ENCODE measurements at regions not wholly inside any gene's neighbourhood (a gene's known extent, or its start where the extent isn't known, plus 50 kb on each side); places are given as distances from the start of the nearest gene placed in this dataset.

GRCh38 chr4:187883836-187884475, 111.6 kb upstream of the ZFP42 start:
- Histone ChIP-seq H3K4me3 (no peak overlapping the region), H3K4me1 (no peaks in the 10 kb centered on the region), H3K9me3 (no peaks in the 10 kb centered on the region), H3K27me3 (no peaks in the 10 kb centered on the region), H3K36me3 (no peaks in the 10 kb centered on the region), H3K27ac (no peak overlapping the region)
- 52 to 84% methylated on average over 3 to 8 of the region's 8 CpGs for WGBS, 2 donors (ENCODE audit: low coverage in 1 of 2)
- no peak for DNase-seq
- in situ Hi-C loops (cut with MboI; ENCODE audit: low pct_ligation_motif_present in 1 of 4, low pct_unique_long_range_greater_than_20kb in 1 of 4, low sequenced_read_pairs in 3 of 4) (no loop called here), intact Hi-C loops (cut with DNase I; ENCODE audit: low total_unique reads) (no loop called here)
- TF ChIP-seq POLR2A (IDR thresholded peaks at IDR 0.05) (no peak), POLR2AphosphoS5 (IDR thresholded peaks at IDR 0.05) (no peak), EP300 (IDR thresholded peaks at IDR 0.05; ENCODE audit: low read depth) (no peak)
- TF ChIP-seq, protein P1, sequence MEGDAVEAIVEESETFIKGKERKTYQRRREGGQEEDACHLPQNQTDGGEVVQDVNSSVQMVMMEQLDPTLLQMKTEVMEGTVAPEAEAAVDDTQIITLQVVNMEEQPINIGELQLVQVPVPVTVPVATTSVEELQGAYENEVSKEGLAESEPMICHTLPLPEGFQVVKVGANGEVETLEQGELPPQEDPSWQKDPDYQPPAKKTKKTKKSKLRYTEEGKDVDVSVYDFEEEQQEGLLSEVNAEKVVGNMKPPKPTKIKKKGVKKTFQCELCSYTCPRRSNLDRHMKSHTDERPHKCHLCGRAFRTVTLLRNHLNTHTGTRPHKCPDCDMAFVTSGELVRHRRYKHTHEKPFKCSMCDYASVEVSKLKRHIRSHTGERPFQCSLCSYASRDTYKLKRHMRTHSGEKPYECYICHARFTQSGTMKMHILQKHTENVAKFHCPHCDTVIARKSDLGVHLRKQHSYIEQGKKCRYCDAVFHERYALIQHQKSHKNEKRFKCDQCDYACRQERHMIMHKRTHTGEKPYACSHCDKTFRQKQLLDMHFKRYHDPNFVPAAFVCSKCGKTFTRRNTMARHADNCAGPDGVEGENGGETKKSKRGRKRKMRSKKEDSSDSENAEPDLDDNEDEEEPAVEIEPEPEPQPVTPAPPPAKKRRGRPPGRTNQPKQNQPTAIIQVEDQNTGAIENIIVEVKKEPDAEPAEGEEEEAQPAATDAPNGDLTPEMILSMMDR (IDR thresholded peaks at IDR 0.05), result no peak

DNA sequence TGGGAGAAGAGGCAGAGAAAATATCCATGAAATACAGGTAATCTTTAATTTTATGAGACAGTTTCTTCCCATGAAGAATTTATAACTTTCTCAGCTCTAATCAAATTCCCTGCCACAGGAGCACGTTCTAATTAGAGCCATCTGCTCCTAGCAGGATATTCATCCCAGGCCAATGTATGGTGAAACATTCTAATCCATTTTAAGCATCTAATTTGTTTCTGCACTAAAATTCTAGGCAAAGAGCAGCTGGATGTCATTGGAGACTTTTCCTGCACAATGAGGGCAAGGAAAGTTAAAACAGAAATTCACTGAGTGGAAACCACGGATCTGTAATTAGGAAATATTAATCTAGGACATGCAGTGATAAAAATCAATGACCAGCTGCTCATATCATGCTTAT, 107.7 kb upstream of the ZFP42 start:
- intact Hi-C loops (cut with DNase I; ENCODE audit: low total_unique reads), result no loop called here
- Histone ChIP-seq H3K36me3 (no peaks in the 10 kb centered on the region), H3K27ac (no peak overlapping the region), H3K4me1 (no peaks in the 10 kb centered on the region), H3K4me3 (no peak overlapping the region), H3K9me3 (no peaks in the 10 kb centered on the region), H3K27me3 (no peaks in the 10 kb centered on the region)
- 44 to 52% methylated on average over 2 of the region's 2 CpGs for WGBS, 2 donors (ENCODE audit: low coverage in 1 of 2)
- TF ChIP-seq EP300 (IDR thresholded peaks at IDR 0.05; ENCODE audit: low read depth), result no peak
- TF ChIP-seq POLR2A (IDR thresholded peaks at IDR 0.05), result no peak
- TF ChIP-seq, protein P1 (IDR thresholded peaks at IDR 0.05), result no peak
- no peak for TF ChIP-seq POLR2AphosphoS5 (IDR thresholded peaks at IDR 0.05)
- in situ Hi-C loops (cut with MboI; ENCODE audit: low pct_ligation_motif_present in 1 of 4, low pct_unique_long_range_greater_than_20kb in 1 of 4, low sequenced_read_pairs in 3 of 4), result no loop called here
- no peak for DNase-seq

- H3K4me3 ChIP-seq, result no peak overlapping the region
- H3K9me3 ChIP-seq, result no peaks in the 10 kb centered on the region
- no peak for TF ChIP-seq POLR2A (IDR thresholded peaks at IDR 0.05)
- no peak for TF ChIP-seq POLR2AphosphoS5 (IDR thresholded peaks at IDR 0.05)
- TF ChIP-seq, protein P1 (IDR thresholded peaks at IDR 0.05), result no peak
- TF ChIP-seq EP300 (IDR thresholded peaks at IDR 0.05; ENCODE audit: low read depth), result no peak
- no peaks in the 10 kb centered on the region for H3K4me1 ChIP-seq
- no peaks in the 10 kb centered on the region for H3K27me3 ChIP-seq
- no peaks in the 10 kb centered on the region for H3K36me3 ChIP-seq
- H3K27ac ChIP-seq, result no peak overlapping the region
- intact Hi-C loops (cut with DNase I; ENCODE audit: low total_unique reads) (no loop called here), in situ Hi-C loops (cut with MboI; ENCODE audit: low pct_ligation_motif_present in 1 of 4, low pct_unique_long_range_greater_than_20kb in 1 of 4, low sequenced_read_pairs in 3 of 4) (no loop called here)
- DNase-seq, result no peak
- WGBS, 2 donors (ENCODE audit: low coverage in 1 of 2), result 88 to 91% methylated on average over 6 of the region's 6 CpGs
These were observed 105.9 kb upstream of the ZFP42 start for GRCh38 chr4:187889651-187890050.

- WGBS, 2 donors (ENCODE audit: low coverage in 1 of 2), result 83 to 94% methylated on average over 5 of the region's 5 CpGs
- TF ChIP-seq POLR2A (IDR thresholded peaks at IDR 0.05), result no peak
- TF ChIP-seq EP300 (IDR thresholded peaks at IDR 0.05; ENCODE audit: low read depth), result no peak
- TF ChIP-seq, protein P1 (IDR thresholded peaks at IDR 0.05), result no peak
- TF ChIP-seq POLR2AphosphoS5 (IDR thresholded peaks at IDR 0.05), result no peak
These were observed 102.2 kb upstream of the ZFP42 start for GRCh38 chr4:187893418-187893817.

More at GRCh38 chr4:187893418-187893817, 102.2 kb upstream of the ZFP42 start:
- Histone ChIP-seq H3K9me3 (no peaks in the 10 kb centered on the region), H3K4me1 (no peaks in the 10 kb centered on the region), H3K4me3 (no peak overlapping the region), H3K27ac (no peak overlapping the region), H3K36me3 (no peaks in the 10 kb centered on the region), H3K27me3 (no peaks in the 10 kb centered on the region)
- intact Hi-C loops (cut with DNase I; ENCODE audit: low total_unique reads) (no loop called here), in situ Hi-C loops (cut with MboI; ENCODE audit: low pct_ligation_motif_present in 1 of 4, low pct_unique_long_range_greater_than_20kb in 1 of 4, low sequenced_read_pairs in 3 of 4) (no loop called here)
- no peak for DNase-seq

Data from transverse colon (tissue), 4 donors.